Spleen (tissue), 7 donors: ENCODE measurements at regions not wholly inside any gene's neighbourhood (a gene's known extent, or its start where the extent isn't known, plus 50 kb on each side); places are given as distances from the start of the nearest gene placed in this dataset.

Experiments used
- POLR2A ChIP-seq, 3 donors: fragments of 450-650 bp; IDR thresholded peaks; one replicate each; pipeline ENCODE4 v1.5.1; 2017; ENCODE audit warnings: antibody characterized with exemption in 3 of 3, mild to moderate bottlenecking in 1 of 3
- POLR2AphosphoS5 ChIP-seq, 3 donors: sonication (generic); formaldehyde crosslinking; IDR thresholded peaks; one replicate each; pipeline ENCODE4 v1.5.1; 2017; ENCODE audit warnings: antibody characterized with exemption in 3 of 3
- TF ChIP-seq, protein P1 (sequence below), 11 experiments: fragments of 200-600 bp in 7 of 11; fragments of 450-650 bp in 4 of 11; sonication (generic) in 4 of 11; IDR thresholded peaks in 8 of 11; conservative IDR thresholded peaks in 3 of 11; 1 replicate in 7 of 11; 2 replicates in 4 of 11; pipeline versions ENCODE4 v1.4.0 to v1.8.0; 2016 to 2021; ENCODE audit warnings: antibody characterized with exemption in 11 of 11, inconsistent platforms in 4 of 11, mild to moderate bottlenecking in 1 of 11
- donor health status: DM: no; HTN: no; CAD: no; lungs with moderate emphysema.
- donor health status: DM: no; HTN: no; CAD: no.
- donor health status: DM: no; HTN: no; CAD: no.

DNA sequence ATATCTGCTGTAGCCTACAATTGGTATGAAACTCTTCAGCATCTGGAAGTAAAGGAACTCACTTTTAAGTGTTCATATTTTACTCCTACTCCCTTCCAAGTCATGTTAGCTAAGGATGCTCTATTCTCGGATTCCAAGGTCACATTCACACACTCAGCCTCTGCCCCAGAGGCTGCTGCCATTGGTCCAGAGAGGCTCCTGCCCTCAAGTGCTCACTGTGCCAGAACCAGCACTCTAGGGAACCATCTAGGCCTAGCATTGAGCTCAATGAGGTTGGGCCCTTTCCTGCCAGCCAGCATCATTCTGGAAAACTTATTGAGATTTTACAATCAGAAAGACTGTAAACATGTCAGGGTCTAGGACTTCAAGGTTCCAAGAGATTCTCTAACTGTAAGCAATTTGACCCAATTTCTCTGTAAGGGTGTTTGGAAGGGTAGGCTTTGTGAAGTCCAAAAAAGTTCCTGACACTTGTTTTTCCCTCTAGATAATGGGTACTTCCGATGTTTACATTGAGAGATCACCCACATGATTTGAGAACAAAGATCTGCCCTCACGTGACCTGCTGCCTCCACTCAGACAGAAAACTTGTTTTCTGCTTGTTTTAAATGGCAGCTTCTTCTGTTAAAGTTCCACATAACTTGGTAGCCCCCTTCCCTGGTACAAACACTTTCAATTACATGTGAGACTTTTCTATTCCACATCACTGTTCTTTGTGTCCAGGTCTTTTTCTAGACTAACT lies 94.9 kb downstream of the MAB21L3 start:
- TF ChIP-seq, protein P1, sequence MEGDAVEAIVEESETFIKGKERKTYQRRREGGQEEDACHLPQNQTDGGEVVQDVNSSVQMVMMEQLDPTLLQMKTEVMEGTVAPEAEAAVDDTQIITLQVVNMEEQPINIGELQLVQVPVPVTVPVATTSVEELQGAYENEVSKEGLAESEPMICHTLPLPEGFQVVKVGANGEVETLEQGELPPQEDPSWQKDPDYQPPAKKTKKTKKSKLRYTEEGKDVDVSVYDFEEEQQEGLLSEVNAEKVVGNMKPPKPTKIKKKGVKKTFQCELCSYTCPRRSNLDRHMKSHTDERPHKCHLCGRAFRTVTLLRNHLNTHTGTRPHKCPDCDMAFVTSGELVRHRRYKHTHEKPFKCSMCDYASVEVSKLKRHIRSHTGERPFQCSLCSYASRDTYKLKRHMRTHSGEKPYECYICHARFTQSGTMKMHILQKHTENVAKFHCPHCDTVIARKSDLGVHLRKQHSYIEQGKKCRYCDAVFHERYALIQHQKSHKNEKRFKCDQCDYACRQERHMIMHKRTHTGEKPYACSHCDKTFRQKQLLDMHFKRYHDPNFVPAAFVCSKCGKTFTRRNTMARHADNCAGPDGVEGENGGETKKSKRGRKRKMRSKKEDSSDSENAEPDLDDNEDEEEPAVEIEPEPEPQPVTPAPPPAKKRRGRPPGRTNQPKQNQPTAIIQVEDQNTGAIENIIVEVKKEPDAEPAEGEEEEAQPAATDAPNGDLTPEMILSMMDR (IDR thresholded peaks at IDR 0.05 in 8 of 11, conservative IDR thresholded peaks at IDR 0.05 in 3 of 11): no peak
- no peak for TF ChIP-seq POLR2A (IDR thresholded peaks at IDR 0.05)
- no peak for TF ChIP-seq POLR2AphosphoS5 (IDR thresholded peaks at IDR 0.05)
